ENCODE measurements at regions not wholly inside any gene's neighbourhood (a gene's known extent, or its start where the extent isn't known, plus 50 kb on each side); places are given as distances from the start of the nearest gene placed in this dataset.

GRCh38 chr5:114903767-114904166 is 265.9 kb downstream of the TRIM36 start:
- no peaks in the 10 kb centered on the region for H3K4me1 Mint-ChIP-seq (ENCODE audit: low read depth, unreplicated experiment)
- H2AFZ ChIP-seq (ENCODE audit: low read depth, low read length), result no peak overlapping the region
- H3K9me3 Mint-ChIP-seq (ENCODE audit: unreplicated experiment), result no peaks in the 10 kb centered on the region
- DNase-seq (ENCODE audit: low read depth) (no peak), FAIRE-seq (no peak)
- H3K27ac Mint-ChIP-seq (ENCODE audit: unreplicated experiment), result no peak overlapping the region
- no peaks in the 10 kb centered on the region for H3K27me3 ChIP-seq (ENCODE audit: insufficient read depth, low read length)
- no peak overlapping the region for H3K4me3 Mint-ChIP-seq (ENCODE audit: unreplicated experiment)
- TF ChIP-seq, protein P1, sequence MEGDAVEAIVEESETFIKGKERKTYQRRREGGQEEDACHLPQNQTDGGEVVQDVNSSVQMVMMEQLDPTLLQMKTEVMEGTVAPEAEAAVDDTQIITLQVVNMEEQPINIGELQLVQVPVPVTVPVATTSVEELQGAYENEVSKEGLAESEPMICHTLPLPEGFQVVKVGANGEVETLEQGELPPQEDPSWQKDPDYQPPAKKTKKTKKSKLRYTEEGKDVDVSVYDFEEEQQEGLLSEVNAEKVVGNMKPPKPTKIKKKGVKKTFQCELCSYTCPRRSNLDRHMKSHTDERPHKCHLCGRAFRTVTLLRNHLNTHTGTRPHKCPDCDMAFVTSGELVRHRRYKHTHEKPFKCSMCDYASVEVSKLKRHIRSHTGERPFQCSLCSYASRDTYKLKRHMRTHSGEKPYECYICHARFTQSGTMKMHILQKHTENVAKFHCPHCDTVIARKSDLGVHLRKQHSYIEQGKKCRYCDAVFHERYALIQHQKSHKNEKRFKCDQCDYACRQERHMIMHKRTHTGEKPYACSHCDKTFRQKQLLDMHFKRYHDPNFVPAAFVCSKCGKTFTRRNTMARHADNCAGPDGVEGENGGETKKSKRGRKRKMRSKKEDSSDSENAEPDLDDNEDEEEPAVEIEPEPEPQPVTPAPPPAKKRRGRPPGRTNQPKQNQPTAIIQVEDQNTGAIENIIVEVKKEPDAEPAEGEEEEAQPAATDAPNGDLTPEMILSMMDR (IDR thresholded peaks at IDR 0.05; ENCODE audit: insufficient read depth, low read depth, low read length), result no peak
- TF ChIP-seq EZH2 (IDR thresholded peaks at IDR 0.05; ENCODE audit: insufficient read depth, low read length), result no peak
- no peaks in the 10 kb centered on the region for H3K36me3 ChIP-seq (ENCODE audit: insufficient read depth, low read length)
- H3K79me2 ChIP-seq (ENCODE audit: insufficient read depth, low read length), result no peaks in the 10 kb centered on the region
- no peaks in the 10 kb centered on the region for H3K36me3 Mint-ChIP-seq (ENCODE audit: low read depth, unreplicated experiment)
- no peak overlapping the region for H3K4me3 ChIP-seq (ENCODE audit: insufficient read depth, low read depth, low read length)
- H3K4me2 ChIP-seq (ENCODE audit: low read length), result no peak overlapping the region
- no peak overlapping the region for H3K9ac ChIP-seq (ENCODE audit: low read length)
- H3K27ac ChIP-seq (ENCODE audit: low read depth, low read length), result no peak overlapping the region
- no peaks in the 10 kb centered on the region for H3K4me1 ChIP-seq (ENCODE audit: insufficient read depth, low read length)
- H3K27me3 Mint-ChIP-seq (ENCODE audit: low read depth, unreplicated experiment), result no peaks in the 10 kb centered on the region
- H4K20me1 ChIP-seq (ENCODE audit: insufficient read depth, low read length), result no peaks in the 10 kb centered on the region
- H3K9me3 ChIP-seq (ENCODE audit: insufficient read depth, low read depth, low read length), result no peaks in the 10 kb centered on the region

- Histone ChIP-seq H3K4me3 (ENCODE audit: insufficient read depth, low read depth, low read length) (no peak overlapping the region), H4K20me1 (ENCODE audit: insufficient read depth, low read length) (no peaks in the 10 kb centered on the region), H3K27me3 (ENCODE audit: insufficient read depth, low read length) (no peaks in the 10 kb centered on the region), H3K36me3 (ENCODE audit: insufficient read depth, low read length) (no peaks in the 10 kb centered on the region), H3K27ac (ENCODE audit: low read depth, low read length) (no peak overlapping the region), H3K4me1 (ENCODE audit: insufficient read depth, low read length) (no peaks in the 10 kb centered on the region), H3K9ac (ENCODE audit: low read length) (no peak overlapping the region), H3K79me2 (ENCODE audit: insufficient read depth, low read length) (no peaks in the 10 kb centered on the region), H3K4me2 (ENCODE audit: low read length) (no peak overlapping the region), H3K9me3 (ENCODE audit: insufficient read depth, low read depth, low read length) (no peaks in the 10 kb centered on the region), H2AFZ (ENCODE audit: low read depth, low read length) (no peak overlapping the region)
- Mint-ChIP-seq H3K4me3 (ENCODE audit: unreplicated experiment) (no peak overlapping the region), H3K9me3 (ENCODE audit: unreplicated experiment) (peaks cover 3% of the 10 kb centered on the region), H3K27ac (ENCODE audit: unreplicated experiment) (no peak overlapping the region), H3K36me3 (ENCODE audit: low read depth, unreplicated experiment) (no peaks in the 10 kb centered on the region), H3K27me3 (ENCODE audit: low read depth, unreplicated experiment) (no peaks in the 10 kb centered on the region), H3K4me1 (ENCODE audit: low read depth, unreplicated experiment) (no peaks in the 10 kb centered on the region)
- TF ChIP-seq, protein P1 (IDR thresholded peaks at IDR 0.05; ENCODE audit: insufficient read depth, low read depth, low read length), result no peak
- TF ChIP-seq EZH2 (IDR thresholded peaks at IDR 0.05; ENCODE audit: insufficient read depth, low read length), result no peak
- no peak for DNase-seq (ENCODE audit: low read depth)
- no peak for FAIRE-seq
These were observed 271.1 kb downstream of the TRIM36 start for GRCh38 chr5:114898602-114899001.

- H3K27ac ChIP-seq (ENCODE audit: low read depth, low read length), result no peak overlapping the region
- peaks cover 2% of the 10 kb centered on the region for H3K4me1 Mint-ChIP-seq (ENCODE audit: low read depth, unreplicated experiment)
- no peak overlapping the region for H3K9ac ChIP-seq (ENCODE audit: low read length)
- H2AFZ ChIP-seq (ENCODE audit: low read depth, low read length), result no peak overlapping the region
- no peak overlapping the region for H3K4me2 ChIP-seq (ENCODE audit: low read length)
- no peak overlapping the region for H3K4me3 ChIP-seq (ENCODE audit: insufficient read depth, low read depth, low read length)
- TF ChIP-seq EZH2 (IDR thresholded peaks at IDR 0.05; ENCODE audit: insufficient read depth, low read length), result no peak
- TF ChIP-seq, protein P1 (IDR thresholded peaks at IDR 0.05; ENCODE audit: insufficient read depth, low read depth, low read length), result no peak
- no peaks in the 10 kb centered on the region for H3K4me1 ChIP-seq (ENCODE audit: insufficient read depth, low read length)
- no peak overlapping the region for H3K4me3 Mint-ChIP-seq (ENCODE audit: unreplicated experiment)
- no peaks in the 10 kb centered on the region for H3K27me3 Mint-ChIP-seq (ENCODE audit: low read depth, unreplicated experiment)
- no peak overlapping the region for H3K27ac Mint-ChIP-seq (ENCODE audit: unreplicated experiment)
- no peaks in the 10 kb centered on the region for H3K27me3 ChIP-seq (ENCODE audit: insufficient read depth, low read length)
- peaks cover 10% of the 10 kb centered on the region for H3K9me3 Mint-ChIP-seq (ENCODE audit: unreplicated experiment)
- no peaks in the 10 kb centered on the region for H3K79me2 ChIP-seq (ENCODE audit: insufficient read depth, low read length)
- H3K36me3 Mint-ChIP-seq (ENCODE audit: low read depth, unreplicated experiment), result no peaks in the 10 kb centered on the region
- H4K20me1 ChIP-seq (ENCODE audit: insufficient read depth, low read length), result no peaks in the 10 kb centered on the region
- FAIRE-seq, result no peak
- DNase-seq (ENCODE audit: low read depth), result no peak
- H3K36me3 ChIP-seq (ENCODE audit: insufficient read depth, low read length), result no peaks in the 10 kb centered on the region
- H3K9me3 ChIP-seq (ENCODE audit: insufficient read depth, low read depth, low read length), result no peaks in the 10 kb centered on the region
These were observed 286.0 kb downstream of the TRIM36 start for GRCh38 chr5:114883675-114884074.

Measured in astrocyte (in vitro differentiated cells and primary cell).